EL (cell line): ENCODE measurements at regions not wholly inside any gene's neighbourhood (a gene's known extent, or its start where the extent isn't known, plus 50 kb on each side); places are given as distances from the start of the nearest gene placed in this dataset.
"Not testable (repeated sequence)": the region's sequence is repeated elsewhere in the genome, so short reads cannot be mapped to it uniquely, and the experiment has no call there.

Experiments used
- DNase-seq: peaks from one replicate; pipeline ENCODE4 v3.0.0-alpha.2; 2016

DNA sequence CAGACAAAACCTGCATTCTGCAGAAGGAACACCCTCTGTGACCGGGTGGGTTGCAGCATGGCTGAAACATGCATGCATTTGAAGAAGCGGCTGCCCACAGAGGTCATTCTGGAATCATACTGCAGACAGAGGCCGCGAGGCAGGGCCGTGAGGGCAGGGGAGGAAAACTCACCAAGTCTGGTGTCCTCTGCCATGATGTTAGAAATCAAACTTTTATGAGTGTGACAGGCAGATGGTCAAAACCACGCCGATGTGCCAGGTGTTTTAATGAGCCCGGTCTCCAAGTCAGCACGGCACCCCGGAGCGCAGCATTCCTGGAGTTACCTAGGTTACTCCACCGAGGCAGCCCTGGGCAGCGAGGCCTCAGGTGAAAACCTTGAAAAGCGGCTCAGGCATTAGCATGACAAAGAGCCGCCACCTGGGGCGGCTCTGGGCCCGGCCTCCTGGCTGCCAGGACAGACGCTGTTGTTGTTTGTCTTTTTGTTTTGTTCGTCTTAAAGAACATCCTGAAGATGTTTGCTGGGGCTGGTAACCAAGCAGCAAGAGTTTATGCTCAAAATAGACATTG is 255.6 kb downstream of the ERMARD start:
- no peak for DNase-seq

DNA sequence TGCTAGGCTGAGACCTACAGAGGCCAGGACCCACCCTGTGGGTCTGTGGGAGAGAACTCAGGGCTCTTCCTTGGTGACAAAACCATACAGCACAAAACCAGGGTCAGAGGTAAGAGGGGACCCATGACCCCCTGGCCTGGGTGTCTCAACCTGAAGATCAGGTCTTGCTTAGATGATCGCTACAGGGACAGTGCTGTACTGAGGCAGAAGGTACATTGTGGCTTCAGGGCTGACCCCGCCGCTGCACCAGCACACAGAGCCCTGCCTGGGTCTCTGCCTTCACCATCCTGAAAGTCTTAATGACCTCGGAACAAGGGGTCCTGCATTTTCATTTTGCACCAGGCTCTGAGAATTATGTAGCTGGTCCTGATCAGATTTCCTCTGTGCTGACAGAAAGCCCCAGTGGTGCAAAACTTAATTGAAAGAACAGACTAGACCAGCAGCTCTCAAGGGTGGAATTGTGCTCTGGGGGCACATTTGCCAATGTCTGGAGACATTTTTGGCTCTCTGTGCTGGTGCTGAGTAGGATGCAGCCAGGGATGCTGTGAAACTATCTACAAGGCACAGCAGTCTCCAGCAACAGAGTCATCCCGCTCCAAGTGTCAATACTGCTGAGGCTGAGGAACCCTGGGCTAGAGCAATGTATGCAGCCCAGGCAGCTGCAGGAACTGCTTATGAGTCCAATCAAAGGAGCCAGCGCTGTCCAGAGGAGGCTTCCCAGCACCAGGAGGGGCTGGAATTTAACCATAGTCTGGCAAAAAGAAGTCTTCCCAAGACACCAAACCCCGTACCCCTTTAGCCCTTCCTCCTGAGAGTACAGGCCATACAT is 254.9 kb downstream of the ERMARD start:
- DNase-seq = no peak

DNA sequence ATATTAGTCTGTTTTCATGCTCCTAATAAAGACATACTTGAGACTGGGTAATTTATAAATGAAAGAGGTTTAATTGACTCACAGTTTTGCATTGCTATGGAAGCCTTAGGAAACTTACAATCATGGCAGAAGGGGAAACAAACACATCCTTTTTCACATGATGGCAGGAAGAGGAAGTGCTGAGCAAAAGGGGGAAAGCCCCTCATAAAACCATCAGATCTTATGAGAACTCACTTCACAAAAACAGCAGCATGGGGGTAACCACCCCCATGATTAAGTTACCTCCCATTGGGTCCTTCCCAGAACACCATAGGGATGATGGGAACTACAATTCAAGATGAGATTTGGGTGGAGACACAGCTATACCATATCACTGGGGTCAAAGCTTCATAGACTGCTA is 254.2 kb downstream of the ERMARD start:
- no peak for DNase-seq

DNA sequence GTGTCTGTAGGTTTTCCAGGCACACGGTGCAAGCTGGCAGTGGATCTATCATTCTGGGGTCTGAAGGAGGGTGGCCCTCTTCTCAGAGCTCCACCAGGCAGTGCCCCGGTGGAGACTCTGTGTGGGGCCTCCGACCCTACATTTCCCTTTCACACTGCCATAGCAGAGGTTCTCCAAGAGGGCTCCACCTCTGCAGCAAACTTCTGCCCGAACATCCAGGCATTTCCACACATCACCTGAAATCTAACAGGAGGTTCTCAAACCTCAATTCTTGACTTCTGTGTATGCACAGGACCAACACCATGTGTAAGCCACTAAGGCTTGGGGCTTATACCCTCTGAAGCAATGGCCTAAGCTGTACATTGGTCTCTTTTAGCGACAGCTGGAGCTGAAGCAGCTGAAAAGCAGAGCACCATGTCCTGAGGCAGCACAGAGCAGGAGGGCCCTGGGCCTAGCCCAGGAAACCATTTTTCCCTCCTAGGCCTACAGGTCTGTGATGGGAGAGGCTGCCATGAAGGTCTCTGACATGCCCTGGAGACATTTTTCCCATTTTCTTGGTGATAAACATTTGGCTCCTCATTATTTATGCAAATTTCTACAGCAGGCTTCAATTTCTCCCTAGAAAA is 253.3 kb downstream of the ERMARD start:
- no peak for DNase-seq

DNA sequence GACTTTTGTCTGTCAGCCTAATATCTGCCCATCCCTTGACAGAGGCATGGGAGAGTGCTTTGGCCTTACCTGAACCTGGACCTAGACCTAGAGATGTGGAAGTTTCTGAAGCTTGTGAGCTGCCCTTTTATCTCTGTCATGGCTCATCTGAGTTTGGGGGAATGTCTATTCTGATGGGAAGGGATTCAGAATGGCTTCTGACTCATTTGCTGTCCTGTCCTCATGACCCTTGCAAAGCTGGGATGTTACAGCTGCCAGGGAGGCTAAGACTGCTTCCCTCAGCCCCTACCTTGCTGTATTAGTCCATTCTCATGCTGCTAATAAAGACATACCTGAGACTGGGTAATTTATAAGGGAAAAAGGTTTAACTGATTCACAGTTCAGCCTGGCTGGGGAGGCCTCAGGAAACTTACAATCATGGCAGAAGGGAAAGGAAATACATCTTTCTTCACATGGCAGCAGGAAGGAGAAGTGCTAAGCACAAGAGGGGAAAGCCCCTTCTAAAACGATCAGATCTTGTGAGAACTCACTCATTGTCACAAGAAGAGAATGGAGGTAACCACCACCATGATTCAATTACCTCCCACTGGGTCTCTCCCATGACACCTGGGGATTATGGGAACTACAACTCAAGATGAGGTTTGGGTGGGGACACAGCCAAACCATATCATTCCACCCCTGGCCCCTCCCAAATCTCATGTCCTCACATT is 252.2 kb downstream of the ERMARD start:
- no peak for DNase-seq

DNA sequence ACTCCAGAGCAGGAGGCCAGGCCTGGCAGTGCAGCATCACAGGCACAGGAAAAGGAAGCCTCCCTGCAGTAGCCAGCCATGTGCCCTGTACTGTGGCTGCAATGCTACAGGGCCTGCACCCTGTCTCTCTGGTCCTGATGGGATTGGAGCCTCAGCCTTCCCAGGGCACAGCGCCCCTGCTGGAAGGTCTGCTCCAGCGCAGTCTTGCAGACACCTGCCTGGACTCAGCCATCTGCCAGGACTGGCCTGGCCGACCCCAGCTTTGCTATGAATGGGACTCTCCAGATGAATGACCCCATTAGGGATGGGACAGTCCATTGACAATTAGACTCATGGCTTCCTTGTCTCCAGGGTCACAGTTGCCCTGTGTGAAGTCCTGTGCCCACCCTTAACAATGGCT is 251.6 kb downstream of the ERMARD start:
- DNase-seq = no peak

DNA sequence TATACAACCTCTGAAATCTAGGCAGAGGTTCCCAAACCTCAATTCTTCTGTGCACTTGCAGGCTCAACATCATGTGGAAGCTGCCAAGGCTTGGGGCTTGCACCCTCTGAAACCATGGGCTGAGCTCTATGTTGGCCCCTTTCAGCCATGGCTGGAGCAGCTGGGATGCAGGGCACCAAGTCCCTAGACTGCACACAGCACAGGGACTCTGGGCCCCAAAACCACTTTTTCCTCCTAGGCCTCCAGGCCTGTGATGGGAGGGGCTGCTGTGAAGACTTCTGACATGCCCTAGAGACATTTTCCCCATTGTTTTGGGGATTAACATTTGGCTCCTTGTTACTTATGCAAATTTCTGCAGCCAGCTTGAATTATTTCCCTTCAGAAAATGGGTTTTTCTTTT is 250.4 kb downstream of the ERMARD start:
- not testable (repeated sequence) for DNase-seq

DNA sequence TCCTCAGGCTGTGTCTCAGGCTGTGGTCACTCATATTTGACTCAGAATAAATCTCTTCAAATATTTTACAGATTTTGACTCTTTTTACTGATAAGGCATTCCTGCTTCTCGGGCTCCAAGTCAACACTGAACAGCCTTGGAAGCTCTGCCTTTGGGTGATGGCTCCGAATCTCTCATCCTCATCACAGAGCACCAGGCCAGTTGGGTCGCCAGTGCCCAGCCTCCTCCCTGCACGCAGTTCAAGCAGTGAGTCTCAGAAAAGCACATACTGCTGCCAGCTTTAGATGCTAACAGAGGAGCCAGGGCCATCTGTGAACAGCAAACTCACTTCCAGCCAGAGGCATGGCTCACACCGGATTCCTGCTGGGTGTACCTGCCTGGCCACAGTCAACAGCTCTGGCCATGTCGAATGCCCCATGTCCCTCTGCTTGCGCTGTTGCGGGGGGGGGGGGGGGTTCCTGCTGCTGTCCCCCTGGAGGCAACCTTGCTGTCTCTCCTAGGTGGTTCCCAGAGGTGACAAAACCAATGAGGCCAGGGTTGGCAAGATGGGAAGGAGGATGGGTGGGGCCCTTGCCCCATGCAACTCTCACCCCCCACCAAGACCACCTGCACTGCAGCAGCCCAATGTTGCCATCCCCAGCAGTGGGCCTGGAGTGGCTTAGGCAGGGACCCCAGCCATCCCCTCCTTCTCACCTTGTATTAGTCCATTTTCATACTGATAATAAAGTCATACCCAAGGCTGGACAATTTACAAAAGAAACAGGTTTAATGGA is 248.8 kb downstream of the ERMARD start:
- no peak for DNase-seq

DNA sequence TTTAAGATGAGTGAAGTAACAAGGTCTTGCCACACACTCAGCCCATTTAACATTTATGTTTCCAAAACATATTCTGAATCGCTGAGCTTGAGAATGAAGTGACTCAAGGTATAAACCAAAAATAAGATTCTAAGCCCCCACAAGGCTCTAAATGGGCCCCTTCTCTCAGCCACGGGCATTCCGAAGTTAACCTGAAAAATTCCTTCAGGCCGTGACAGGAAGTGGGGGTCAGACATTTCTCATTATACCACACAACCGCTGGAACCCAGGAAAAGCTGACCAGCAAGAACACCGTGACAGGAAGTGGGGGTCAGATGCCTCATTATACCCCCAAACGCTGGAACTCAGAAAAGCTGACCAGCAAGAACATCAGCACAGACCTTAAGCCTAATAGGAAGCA is 247.9 kb downstream of the ERMARD start:
- no peak for DNase-seq

DNA sequence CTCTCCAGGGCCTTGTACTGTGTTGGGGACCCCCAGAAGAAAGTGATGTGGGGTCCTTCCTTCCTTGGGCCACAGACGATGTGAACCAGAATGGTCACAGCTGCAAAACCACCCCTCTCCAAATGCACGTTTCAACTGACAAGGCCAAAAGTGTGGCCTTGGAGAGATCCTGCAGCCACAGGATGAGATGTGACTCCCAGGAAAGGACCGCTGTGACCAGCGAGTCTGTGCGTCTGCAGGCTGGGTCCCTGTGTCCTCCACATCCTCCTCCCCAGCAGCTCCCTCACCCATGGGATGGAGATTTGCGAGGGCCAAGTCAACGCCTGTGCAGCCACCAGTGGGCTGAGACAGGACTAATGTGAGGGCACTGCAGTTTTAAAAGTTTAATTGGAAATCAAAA is 247.0 kb downstream of the ERMARD start:
- no peak for DNase-seq

DNA sequence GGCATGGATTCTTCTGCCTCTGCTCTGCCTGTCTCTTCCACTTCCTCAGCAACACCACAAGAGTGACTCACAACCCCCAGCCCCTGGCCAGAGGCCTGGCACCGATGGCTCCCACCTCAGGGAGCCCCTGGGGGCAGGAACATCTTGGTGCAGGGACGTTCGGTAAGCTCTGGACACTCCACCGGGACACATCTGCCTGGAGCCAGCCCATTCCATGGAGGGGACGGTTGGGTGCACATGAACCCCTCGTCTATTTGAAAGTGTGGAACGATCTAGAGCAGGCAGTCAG is 246.5 kb downstream of the ERMARD start:
- peak; percentile 6 for DNase-seq

DNA sequence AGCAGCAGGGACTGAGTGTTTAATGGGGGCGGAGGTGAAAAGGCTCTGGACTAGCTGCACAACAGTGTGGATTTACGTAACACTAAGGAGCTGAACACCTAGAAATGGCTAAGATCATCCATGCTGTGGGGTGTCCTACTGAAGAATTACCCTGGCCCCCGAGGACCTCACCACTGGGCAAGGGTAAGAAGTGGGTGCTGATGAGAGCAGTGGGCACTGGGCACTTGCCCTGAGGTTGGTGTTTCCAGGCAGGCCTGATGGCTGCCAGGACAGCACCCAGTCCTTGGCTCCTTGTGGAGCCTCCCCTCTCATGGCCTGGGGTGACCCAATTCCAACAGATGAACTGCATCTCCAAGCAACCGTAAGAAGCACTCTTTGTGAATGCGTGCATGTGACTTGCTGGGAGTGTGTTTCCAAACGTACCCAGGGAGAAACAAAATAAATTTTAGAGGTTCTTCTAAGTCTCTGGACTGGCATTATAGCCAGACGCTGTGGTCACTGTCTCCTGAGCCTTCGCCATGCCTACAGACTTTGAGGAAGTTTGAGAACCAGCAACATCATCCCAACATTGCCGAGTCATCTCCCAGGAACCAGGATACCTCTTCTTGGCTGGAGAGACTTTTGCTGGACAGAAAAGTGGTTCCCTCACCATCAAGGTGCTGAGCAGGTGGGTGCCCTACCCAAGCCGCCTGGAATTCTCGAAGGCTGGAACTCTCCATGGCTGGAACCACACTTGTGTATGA is 245.9 kb downstream of the ERMARD start:
- no peak for DNase-seq

DNA sequence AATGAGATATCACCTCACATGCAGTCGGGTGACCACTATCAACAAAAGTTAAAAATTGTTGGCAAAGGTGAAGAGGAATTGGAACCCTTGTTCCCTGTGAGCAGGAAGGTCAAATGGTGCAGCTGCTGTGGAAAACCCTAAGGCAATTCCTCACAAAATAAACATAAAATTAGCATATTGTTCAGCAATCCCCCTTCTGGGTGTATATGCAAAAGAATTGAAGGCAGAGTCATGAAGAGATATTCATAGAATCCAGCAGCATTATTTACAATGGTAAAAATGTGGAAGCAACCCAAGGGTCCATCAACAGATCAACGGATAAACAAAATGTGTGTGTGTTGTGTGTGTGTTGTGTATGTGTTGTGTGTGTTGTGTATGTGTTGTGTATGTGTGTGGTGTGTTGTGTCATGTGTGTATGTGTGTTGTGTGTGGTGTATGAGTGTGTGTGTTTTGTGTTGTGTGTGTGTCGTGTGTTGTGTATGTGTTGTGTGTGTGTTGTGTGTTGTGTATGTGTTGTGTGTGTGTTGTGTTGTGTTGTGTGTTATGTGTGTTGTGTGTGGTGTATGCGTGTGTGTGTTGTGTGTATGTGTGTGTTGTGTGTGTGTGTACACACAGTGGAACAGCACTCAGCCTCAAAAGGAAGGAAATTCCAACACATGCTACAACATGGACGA is 245.1 kb downstream of the ERMARD start:
- no peak for DNase-seq

DNA sequence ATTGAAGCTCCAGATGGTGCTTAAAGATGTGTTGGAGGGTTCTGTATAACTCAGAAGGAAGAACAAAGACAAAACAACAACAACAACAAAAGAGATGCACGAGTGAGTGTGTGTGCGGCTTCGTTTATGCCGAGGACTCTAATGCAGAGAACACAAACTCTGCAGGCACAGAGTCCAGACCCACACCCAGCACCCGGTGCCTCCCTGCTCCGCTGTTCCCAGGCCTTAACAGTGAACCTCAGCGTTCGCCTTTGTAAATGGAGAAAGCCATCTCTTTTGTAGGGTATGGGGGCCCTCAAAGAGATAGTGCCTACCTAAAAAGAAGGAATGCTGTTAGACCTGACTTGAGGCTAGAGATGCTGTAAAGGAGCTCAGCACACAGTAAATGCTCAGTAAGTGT is 243.3 kb downstream of the ERMARD start:
- no peak for DNase-seq

DNA sequence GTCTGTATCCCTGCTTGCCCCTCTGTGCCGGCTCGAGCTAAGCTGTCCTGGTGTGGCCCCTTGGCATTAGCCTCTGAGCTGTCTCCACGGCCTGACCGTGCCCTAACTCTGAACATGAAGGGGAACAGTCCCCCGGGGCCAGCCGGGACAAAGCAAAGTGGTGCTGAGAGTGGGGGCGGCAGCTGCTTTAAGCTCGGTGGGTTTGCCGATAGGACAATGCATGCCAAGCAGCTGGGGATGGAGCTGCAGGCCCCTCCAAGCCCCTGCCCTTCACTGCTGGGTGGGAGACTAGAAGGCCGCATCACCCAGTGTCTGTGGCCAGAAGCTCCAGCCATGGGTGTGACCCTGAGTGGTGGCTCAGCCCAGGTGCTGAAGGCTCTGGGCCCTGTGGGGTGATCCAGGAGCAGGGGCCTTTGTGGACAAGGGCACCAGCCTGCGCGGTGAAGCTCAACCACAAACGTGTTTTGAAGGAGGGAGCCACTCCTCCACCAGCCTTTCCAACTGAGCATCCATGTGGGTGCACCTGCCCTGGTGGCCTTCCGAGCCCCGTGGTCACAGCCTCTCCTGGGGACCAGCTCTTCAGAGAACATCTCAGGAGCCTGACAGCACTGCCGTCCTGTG is 242.5 kb downstream of the ERMARD start:
- no peak for DNase-seq

DNA sequence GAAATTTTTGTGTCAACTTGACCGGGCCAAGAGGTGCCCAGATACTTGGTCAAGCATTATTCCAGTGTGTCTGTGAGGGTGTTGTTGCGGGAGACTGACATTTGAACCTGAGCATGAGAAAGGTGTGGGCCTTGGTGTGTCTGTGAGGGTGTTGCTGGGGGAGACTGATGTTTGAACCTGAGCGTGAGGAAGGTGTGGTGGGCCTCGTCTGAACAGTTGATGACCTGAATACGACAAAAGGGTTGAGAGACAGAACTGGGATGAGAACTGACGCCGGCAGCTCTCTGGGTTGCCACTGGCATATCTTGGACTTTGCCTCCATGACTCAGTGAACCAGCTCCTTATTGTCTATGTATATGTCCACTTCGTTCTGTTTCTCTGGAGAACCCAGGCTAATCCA is 240.5 kb downstream of the ERMARD start:
- no peak for DNase-seq

DNA sequence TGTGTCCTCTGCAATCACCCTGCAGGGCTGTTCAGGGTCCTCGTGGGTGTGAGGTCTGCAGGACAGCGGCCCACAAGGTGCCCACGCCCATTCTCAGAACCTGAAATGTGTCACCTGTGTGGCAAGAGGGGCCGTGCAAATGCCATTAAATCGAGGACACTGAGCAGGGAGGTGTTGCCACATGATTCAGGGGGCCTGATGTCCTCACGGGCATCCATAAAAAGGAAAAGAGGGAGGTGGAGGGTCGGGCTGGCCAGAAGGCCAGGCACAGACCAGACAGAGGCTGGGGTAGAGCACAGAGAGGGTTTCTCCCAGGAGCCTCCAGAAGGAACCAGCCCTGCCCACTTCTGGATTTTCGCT is 239.6 kb downstream of the ERMARD start:
- DNase-seq = no peak

DNA sequence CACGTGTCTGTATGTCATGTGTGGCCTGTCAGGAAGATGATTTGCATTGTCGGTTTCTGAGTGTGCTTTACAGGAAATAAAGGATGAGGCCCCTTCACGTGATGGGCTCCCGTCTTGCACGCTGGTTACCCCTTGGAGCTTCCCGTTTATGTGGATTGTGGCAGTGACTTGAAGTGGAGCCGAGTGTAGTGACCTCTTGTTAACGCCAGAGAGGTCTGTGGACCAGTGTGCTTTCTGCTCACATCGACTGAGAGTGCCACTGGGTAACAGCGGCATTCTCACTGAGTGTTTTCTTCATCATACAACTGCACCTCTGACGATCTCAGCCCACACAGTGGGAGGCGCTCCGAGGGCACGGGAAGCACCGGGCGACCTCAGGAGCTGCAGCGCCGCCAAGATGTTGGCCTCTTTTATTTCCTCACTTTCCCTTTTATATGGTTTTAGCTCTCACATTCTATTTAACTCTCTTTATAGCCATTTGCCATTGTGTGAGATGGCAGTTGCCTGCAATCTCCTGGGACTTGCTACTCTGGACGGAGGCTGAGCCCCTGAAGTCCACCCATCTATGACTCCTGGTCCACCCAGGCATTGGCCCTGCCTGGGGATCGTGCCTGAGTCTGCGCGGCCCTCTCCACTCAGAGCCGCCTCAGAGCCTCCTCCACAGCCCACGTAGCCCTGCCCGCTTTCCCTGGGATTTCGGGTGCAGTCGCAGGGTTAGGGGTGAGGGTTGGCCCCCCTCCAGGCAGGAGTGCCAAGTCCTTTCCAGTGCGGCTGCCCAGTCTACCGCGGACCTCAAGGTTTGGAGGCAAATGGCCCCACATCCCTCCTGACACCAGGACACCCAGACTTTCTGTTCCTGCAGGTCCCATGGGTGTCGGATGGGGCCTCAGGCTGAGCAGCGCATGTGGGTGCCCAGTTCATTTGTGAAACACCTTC is 238.9 kb downstream of the ERMARD start:
- no peak for DNase-seq

DNA sequence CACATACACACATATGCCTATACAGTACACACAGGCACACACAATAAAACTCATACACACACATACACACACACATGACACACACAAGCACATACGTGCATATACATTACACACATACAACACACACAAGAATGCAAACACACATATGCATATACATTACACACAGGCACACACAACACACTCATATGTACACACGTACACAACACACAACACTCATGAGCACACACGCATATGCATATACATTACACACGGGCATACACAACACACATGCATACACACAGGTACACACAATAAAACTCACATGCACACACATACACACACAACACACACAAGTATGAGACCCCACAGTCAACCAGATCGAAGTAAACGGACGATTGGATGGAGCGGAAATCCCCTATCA is 238.2 kb downstream of the ERMARD start:
- DNase-seq = no peak
